Activated T-helper 2 cell treated with anti-CD3 and anti-CD28 coated beads, Interferon-gamma antibody, Interleukin-2, Interleukin-4, amounts not matched to agents 10 μg/mL and 5 μg/mL and 100 μg/mL, durations not matched to agents 14 hours and 24 hours and 36 hours (primary cell): ENCODE measurements at regions not wholly inside any gene's neighbourhood (a gene's known extent, or its start where the extent isn't known, plus 50 kb on each side); places are given as distances from the start of the nearest gene placed in this dataset.

Source experiments
- DNase-seq: peaks from one replicate; pipeline ENCODE4 v3.0.0; 2021; ENCODE audit warnings: low spot score
- H3K27ac Mint-ChIP-seq: one replicate; pipeline ENCODE4 v1.8.0; 2021; ENCODE audit warnings: mixed read lengths
- H3K27me3 Mint-ChIP-seq: one replicate; pipeline ENCODE4 v1.8.0; 2021; ENCODE audit warnings: low read depth, mixed read lengths
- H3K36me3 Mint-ChIP-seq: one replicate; pipeline ENCODE4 v1.8.0; 2021; ENCODE audit warnings: low read depth, mixed read lengths
- H3K4me1 Mint-ChIP-seq: one replicate; pipeline ENCODE4 v1.8.0; 2021; ENCODE audit warnings: low read depth, mixed read lengths
- H3K4me3 Mint-ChIP-seq: one replicate; pipeline ENCODE4 v1.8.0; 2021; ENCODE audit warnings: low read depth, mild to moderate bottlenecking, moderate library complexity, mixed read lengths
- H3K9me3 Mint-ChIP-seq: one replicate; pipeline ENCODE4 v1.8.0; 2021; ENCODE audit warnings: mixed read lengths
- intact Hi-C: fragments of 100-400 bp; cut with micrococcal nuclease; formaldehyde crosslinking; loops from one replicate; pipeline ENCODE4 v1.15.1; 2023

DNA sequence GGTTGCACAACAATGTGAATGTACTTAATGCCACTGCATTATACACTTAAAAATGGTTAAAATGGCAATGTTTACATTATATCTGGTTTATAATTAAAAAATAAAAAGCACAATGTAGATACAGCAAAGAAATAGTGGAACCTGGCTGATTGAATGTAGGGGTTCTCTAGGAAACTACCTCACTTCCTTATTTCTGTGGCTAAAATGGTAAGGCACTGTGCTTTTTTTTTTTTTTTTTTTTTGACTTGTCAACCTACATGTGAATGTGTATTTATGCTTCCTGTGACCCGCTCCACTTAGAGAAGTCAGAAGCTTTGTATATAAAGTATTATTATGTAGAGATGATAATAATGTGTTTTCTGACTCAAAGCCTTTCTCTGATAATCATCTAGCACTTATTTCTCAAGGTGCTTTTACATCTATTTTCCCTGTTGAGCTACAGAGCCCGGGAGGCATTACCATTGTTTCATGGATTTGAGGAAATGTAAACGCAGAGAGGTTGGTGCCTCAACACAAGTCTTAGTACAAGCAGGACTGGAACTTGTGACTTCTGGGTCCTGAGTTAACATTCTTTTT lies 55.0 kb downstream of the SOX4 start:
- Mint-ChIP-seq H3K4me3 (no peak overlapping the region), H3K4me1 (no peaks in the 10 kb centered on the region), H3K36me3 (no peaks in the 10 kb centered on the region), H3K9me3 (no peaks in the 10 kb centered on the region), H3K27ac (no peak overlapping the region), H3K27me3 (no peaks in the 10 kb centered on the region)
- intact Hi-C loops: no loop called here
- no peak for DNase-seq

DNA sequence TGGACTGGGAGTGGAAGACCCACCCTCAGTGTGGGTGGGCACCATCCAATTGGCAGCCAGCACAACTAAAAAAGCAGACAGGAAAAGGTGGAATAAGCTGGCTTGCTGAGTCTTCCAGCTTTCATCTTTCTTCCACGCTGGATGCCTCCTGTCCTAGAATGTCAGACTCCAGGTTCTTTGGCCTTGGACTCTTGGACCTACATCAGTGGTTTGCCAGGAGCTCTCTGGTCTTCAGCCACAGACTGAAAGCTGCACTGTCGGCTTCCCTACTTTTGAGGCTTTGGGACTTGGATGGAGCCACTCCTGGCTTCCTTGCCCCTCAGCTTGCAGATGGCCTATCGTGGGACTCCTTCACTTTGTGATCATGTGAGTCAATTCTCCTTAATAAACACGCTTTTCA lies 59.8 kb downstream of the SOX4 start:
- no peak overlapping the region for H3K27ac Mint-ChIP-seq
- no peaks in the 10 kb centered on the region for H3K4me1 Mint-ChIP-seq
- H3K27me3 Mint-ChIP-seq: peaks cover 2% of the 10 kb centered on the region
- DNase-seq: no peak
- H3K36me3 Mint-ChIP-seq: no peaks in the 10 kb centered on the region
- intact Hi-C loops: no loop called here
- H3K4me3 Mint-ChIP-seq: no peak overlapping the region
- no peaks in the 10 kb centered on the region for H3K9me3 Mint-ChIP-seq

DNA sequence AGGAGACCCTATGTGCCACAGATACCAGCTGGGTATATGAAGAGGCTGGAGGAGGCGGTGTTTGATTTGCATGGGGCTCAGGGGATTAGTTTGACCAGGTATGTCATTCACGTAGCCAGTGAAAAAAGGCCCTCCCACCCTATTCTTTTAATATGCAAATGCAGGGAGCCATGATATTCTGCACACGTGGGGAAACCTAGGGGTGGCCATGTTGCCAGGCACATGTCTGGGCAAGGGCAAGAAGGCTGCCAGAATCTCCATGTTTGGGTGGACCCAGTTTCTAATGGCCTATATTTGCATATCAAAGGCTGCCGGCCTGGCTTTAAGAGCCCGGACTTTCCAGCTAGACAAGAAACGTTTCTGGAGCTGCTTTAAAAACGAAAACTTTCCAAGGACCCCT lies 60.4 kb downstream of the SOX4 start:
- Mint-ChIP-seq H3K27ac (no peak overlapping the region), H3K9me3 (no peaks in the 10 kb centered on the region), H3K4me3 (no peak overlapping the region), H3K4me1 (no peaks in the 10 kb centered on the region), H3K36me3 (no peaks in the 10 kb centered on the region), H3K27me3 (peaks cover 2% of the 10 kb centered on the region)
- intact Hi-C loops: no loop called here
- DNase-seq: no peak

DNA sequence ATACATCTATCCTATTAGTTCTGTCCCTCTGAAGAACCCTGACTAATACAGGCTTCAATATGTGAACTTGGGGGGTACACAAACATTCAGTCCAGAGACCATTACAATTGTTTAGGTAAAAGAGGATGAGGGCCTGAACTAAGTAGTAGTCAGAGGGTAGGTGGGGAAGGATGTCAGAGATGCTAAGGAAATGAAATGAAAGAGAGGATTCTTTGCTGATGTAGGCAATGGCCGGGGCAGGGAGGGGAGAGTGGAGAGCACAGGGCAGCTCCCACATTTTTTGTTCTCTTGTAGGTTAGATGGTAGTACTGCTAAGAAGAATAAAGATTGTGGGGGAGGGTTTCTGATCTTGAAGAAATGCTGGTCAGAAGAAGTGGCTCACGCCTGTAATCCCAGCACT lies 60.8 kb downstream of the SOX4 start:
- Mint-ChIP-seq H3K27ac (no peak overlapping the region), H3K36me3 (no peaks in the 10 kb centered on the region), H3K9me3 (no peaks in the 10 kb centered on the region), H3K27me3 (peaks cover 2% of the 10 kb centered on the region), H3K4me1 (no peaks in the 10 kb centered on the region), H3K4me3 (no peak overlapping the region)
- intact Hi-C loops: no loop called here
- DNase-seq: no peak

DNA sequence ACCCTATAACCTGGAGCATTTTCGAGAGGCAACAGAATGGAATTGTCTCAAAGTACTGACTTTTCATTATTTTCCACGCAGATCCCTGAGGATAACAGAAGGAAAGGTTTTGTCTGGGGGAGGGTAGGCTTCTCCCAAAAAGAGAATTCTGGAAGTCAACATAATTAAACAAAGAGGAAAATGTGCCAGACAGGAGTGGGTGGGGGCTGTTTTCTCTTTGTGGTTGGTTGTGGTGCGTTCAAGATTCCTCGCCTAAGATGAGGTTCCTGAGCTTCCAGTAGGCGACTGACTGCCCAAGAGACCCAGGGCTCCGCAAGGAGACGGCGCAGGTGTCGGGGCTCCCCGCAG lies 70.4 kb downstream of the SOX4 start:
- H3K27ac Mint-ChIP-seq: no peak overlapping the region
- peaks cover 60% of the 10 kb centered on the region for H3K27me3 Mint-ChIP-seq
- intact Hi-C loops: loop anchor here (10.0 kb wide), 2 partner anchors 271 to 401 kb away; no protein-coding TSS in a partner anchor
- H3K4me1 Mint-ChIP-seq: peaks cover 16% of the 10 kb centered on the region
- H3K4me3 Mint-ChIP-seq: no peak overlapping the region
- H3K9me3 Mint-ChIP-seq: no peaks in the 10 kb centered on the region
- no peak for DNase-seq
- H3K36me3 Mint-ChIP-seq: no peaks in the 10 kb centered on the region

DNA sequence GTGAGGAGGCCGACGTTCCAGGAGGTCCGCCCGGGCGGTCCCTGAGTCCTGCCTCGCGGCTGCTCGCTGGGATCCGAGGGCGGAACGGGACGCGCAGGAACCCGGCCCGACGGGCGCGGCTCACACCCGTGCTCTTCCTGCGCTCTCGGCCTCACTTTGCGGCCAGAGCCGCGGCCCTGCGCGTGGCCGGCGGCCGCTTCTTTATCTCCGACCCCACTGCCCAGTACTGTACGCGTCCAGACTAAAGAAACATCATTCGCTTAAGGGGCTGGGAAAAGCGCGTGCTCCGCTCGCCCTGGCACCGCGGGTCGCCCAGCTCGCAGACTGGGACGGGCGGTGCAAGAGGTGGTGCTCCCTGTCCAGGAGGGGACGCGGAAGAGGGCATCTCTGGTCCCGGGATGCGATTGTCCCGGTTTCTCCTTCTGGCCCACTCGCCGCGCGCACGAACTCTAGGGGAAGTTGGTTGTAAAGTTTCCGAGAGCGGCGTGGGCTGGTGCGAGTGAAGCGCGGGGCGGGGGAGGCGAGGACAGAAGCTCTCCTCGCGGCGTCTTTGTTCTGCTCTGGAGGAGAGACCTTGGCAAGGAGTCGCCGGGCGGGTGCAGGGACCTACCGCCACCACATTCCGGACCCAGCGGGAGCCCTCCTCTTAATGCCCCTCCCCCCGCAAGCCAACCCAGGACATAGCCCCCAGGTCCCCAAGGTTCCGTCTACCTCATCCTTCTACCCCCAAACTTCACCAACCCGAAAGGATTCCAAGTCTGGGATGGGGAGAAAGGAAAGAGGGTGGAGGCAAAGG lies 71.0 kb downstream of the SOX4 start:
- Mint-ChIP-seq H3K9me3 (no peaks in the 10 kb centered on the region), H3K4me3 (peak overlapping the region; percentile 75), H3K27ac (no peak overlapping the region), H3K27me3 (peaks cover 62% of the 10 kb centered on the region), H3K36me3 (no peaks in the 10 kb centered on the region), H3K4me1 (peaks cover 16% of the 10 kb centered on the region)
- DNase-seq: no peak
- intact Hi-C loops: loop anchor here (10.0 kb wide), 2 partner anchors 270 to 400 kb away; no protein-coding TSS in a partner anchor

DNA sequence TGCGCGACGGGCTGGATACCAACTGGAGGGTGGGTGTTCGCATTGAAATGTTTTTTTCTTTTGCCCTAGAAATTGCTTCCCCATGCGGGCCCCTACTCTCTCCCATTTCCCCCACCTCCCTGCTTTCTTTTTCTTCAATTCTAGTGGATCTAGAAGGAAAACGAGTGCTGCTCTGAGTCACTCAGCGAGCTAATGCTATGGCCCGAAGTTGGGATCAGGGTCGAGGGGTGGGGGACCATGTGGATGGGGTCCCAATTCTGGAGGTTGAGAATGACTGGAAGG lies 71.5 kb downstream of the SOX4 start:
- H3K36me3 Mint-ChIP-seq: no peaks in the 10 kb centered on the region
- H3K27me3 Mint-ChIP-seq: peaks cover 62% of the 10 kb centered on the region
- H3K4me1 Mint-ChIP-seq: peaks cover 16% of the 10 kb centered on the region
- intact Hi-C loops: loop anchor here (10.0 kb wide), 2 partner anchors 270 to 400 kb away; no protein-coding TSS in a partner anchor
- H3K9me3 Mint-ChIP-seq: no peaks in the 10 kb centered on the region
- H3K27ac Mint-ChIP-seq: no peak overlapping the region
- peak overlapping the region; percentile 75 for H3K4me3 Mint-ChIP-seq
- no peak for DNase-seq

DNA sequence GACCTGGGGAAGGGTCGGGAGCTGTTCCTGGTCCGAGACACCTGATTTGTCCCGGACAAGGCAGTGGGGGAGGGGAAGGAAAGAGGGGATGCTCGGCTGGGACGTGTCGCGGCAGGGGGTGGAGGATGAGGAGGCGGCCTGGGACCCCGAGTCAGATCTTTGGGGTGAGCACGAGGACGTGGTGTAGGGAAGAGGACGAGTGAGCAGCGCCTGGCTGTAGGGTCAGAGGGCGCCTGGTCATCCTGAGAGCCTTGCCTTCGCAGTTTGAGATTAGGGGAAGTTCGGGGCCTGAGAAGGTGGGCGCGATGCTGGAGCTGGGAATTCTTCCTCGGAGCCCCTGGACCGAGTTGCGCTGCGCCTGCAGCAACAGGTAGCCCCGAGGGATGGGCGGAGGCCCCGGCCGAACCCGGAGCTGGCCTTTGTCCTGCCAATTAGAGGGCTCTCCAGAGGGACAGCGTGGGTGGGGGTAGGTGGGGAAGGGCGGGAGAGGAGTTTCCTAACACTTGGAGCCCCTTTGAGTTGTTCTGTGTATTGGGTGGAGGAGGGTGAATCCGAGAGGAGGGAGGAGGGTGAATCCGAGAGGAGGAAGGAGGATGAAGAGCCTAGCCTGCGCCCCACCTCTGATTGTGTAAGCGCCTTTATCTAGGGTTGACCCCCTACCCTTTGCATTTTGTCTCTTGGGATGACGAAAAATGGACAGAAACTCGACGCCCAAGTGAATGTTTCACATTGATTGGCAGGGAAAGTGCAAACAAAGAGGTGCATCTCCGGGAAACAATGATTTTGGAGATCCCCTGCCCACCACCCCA lies 72.0 kb downstream of the SOX4 start:
- DNase-seq: no peak
- peaks cover 16% of the 10 kb centered on the region for H3K4me1 Mint-ChIP-seq
- H3K36me3 Mint-ChIP-seq: no peaks in the 10 kb centered on the region
- H3K27ac Mint-ChIP-seq: no peak overlapping the region
- peak overlapping the region; percentile 75 for H3K4me3 Mint-ChIP-seq
- intact Hi-C loops: loop anchor here (2.0 to 10.0 kb wide), 3 partner anchors 69 to 399 kb away; no protein-coding TSS in a partner anchor
- no peaks in the 10 kb centered on the region for H3K9me3 Mint-ChIP-seq
- peaks cover 64% of the 10 kb centered on the region for H3K27me3 Mint-ChIP-seq

DNA sequence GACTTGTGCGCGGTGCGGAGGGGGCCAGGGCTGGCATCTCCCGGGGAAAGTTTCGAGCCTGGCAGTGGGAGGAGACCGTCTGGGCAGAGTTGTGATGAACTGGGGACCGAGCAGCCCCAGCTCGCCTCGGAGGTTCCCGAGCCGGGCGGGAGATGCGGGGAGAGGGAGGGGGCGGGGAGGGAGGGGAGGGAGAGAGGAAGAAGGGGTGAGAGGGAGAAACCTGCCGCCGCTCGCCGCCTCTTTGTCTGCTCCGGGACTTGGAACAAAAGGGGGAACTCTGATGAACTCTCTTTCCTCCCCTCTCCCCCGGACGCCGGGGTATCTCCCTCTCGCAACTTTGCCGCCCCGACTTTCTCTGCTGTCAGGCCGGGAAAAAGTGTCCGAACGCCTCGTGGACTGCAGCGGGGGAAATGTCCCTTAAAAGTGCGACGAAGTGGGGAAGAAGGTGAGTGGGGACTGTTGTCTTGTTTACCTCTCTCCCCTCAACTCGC lies 72.7 kb downstream of the SOX4 start:
- Mint-ChIP-seq H3K9me3 (no peaks in the 10 kb centered on the region), H3K4me3 (peak overlapping the region; percentile 75), H3K27me3 (peaks cover 65% of the 10 kb centered on the region), H3K27ac (no peak overlapping the region), H3K36me3 (no peaks in the 10 kb centered on the region), H3K4me1 (peaks cover 16% of the 10 kb centered on the region)
- intact Hi-C loops: loop anchor here (2.0 to 10.0 kb wide), 3 partner anchors 69 to 399 kb away; no protein-coding TSS in a partner anchor
- DNase-seq: no peak

DNA sequence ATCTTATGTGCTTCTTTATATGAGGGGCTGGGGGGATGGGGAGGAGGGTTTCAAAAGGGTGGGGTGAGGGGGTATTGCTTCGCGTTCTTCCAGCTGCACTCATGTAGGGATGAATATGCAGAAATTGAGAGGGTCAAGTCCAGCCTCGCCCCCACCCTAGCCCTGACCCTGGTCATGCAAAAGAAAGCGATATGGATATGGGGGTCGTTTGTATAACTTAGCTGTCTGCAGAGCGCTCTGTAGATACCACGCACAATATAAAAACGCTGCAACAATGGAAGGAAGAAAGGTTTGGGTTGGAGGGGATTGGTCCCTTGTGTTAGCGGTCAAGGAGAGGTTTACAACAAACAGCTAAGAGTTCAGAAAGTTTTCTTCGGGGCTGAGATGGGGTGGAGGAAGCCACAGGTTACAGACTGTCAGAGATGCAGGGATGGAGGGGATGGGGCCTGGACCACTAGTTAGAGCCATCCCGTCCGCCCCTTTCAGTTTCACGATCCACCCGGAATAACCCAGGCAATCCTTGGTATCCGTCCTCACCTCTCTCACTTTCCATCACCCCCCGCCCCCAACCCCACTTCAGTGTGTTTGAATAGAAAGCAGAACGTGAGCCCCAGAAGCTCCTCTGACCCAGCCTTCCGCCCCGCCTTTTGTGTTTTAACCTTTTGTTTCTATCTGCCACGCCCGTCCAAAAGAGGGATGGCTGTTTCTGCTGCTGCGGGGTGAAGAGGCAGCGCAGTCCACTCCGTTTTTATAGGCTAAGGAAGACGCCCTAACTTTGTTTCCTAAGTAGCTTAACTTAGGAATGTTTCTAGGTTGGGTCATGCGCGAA lies 73.5 kb downstream of the SOX4 start:
- H3K4me3 Mint-ChIP-seq: peak overlapping the region; percentile 71
- no peak overlapping the region for H3K27ac Mint-ChIP-seq
- peaks cover 16% of the 10 kb centered on the region for H3K4me1 Mint-ChIP-seq
- intact Hi-C loops: loop anchor here (2.0 to 10.0 kb wide), 3 partner anchors 70 to 398 kb away; no protein-coding TSS in a partner anchor
- H3K27me3 Mint-ChIP-seq: peaks cover 61% of the 10 kb centered on the region
- no peaks in the 10 kb centered on the region for H3K36me3 Mint-ChIP-seq
- DNase-seq: no peak
- no peaks in the 10 kb centered on the region for H3K9me3 Mint-ChIP-seq

DNA sequence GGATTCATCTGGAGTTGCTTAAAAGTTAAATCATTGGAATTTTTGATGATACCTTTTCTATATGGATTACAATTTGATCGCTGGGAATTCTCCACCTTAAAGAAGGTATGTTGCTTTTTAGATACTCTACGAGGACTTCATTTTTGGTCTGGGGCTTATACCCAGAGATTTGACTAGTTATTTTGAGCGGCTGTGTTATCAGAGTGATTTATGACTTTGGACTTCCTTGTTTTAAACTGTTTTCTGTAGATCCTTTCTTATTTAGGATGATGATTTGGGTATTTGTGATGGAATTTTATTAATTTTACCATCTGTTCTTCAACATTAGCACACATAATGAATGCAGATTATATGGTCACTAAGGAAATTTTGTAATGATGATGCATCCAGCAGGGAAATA lies 75.2 kb downstream of the SOX4 start:
- intact Hi-C loops: loop anchor here (10.0 kb wide), 2 partner anchors 266 to 396 kb away; no protein-coding TSS in a partner anchor
- peaks cover 46% of the 10 kb centered on the region for H3K27me3 Mint-ChIP-seq
- no peak overlapping the region for H3K4me3 Mint-ChIP-seq

DNA sequence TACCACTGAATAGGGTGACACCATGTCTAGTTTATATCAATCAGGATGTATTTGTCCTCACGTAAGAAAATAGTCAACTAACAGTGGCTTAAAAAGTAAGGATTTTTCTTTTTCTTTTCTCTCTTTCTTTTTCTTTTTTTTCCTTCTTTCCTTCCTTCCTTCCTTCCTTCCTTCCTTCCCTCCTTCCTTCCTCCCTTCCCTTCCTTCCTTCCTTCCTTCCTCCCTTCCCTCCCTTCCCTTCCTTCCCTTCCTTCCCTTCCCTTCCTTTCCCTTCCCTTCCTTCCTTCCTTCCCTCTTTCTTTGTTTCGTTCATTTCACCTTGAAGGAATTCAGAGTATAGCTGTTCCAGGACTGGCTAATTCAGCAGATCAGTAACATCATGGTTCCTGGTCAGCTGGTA lies 83.2 kb downstream of the SOX4 start:
- intact Hi-C loops: no loop called here
- no peak for DNase-seq
- Mint-ChIP-seq H3K27ac (no peak overlapping the region), H3K27me3 (no peaks in the 10 kb centered on the region), H3K4me3 (no peak overlapping the region), H3K4me1 (no peaks in the 10 kb centered on the region), H3K36me3 (no peaks in the 10 kb centered on the region), H3K9me3 (no peaks in the 10 kb centered on the region)

More for the DNA sequence above, 75.2 kb downstream of the SOX4 start:
- no peaks in the 10 kb centered on the region for H3K9me3 Mint-ChIP-seq
- peaks cover 15% of the 10 kb centered on the region for H3K4me1 Mint-ChIP-seq
- H3K36me3 Mint-ChIP-seq: no peaks in the 10 kb centered on the region
- no peak for DNase-seq
- H3K27ac Mint-ChIP-seq: no peak overlapping the region
